NCI-H2107 treated with DMSO at 0.1 percent for 48 hours (cell line): ENCODE measurements at regions not wholly inside any gene's neighbourhood (a gene's known extent, or its start where the extent isn't known, plus 50 kb on each side); places are given as distances from the start of the nearest gene placed in this dataset.
A peak's percentile ranks its signal among the peaks of the same experiment; 100 is the strongest.

ENCODE experiments used
- DNase-seq: peaks from one replicate; lab custom pipeline; 2025; ENCODE audit not compliant: unreplicated experiment; lab: John Stamatoyannopoulos, UW

DNA sequence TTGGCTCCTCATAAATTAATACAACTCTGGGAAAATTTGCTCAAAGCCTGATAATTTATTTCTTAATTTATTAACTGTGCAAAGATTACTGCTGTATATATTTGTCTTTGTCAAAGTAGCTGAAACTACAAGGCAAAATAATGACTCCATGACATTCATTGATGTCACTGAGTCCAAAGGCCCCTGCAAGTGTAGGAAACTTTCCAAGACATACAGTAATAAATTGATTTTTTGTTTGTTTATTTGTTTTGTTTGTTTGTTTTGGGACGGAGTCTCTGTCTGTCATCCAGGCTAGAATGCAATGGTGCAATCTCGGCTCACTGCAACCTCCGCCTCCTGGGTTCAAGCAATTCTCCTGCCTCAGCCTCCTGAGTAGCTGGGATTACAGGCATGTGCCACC lies 96.8 kb upstream of the LPP start:
- no peak for DNase-seq

DNA sequence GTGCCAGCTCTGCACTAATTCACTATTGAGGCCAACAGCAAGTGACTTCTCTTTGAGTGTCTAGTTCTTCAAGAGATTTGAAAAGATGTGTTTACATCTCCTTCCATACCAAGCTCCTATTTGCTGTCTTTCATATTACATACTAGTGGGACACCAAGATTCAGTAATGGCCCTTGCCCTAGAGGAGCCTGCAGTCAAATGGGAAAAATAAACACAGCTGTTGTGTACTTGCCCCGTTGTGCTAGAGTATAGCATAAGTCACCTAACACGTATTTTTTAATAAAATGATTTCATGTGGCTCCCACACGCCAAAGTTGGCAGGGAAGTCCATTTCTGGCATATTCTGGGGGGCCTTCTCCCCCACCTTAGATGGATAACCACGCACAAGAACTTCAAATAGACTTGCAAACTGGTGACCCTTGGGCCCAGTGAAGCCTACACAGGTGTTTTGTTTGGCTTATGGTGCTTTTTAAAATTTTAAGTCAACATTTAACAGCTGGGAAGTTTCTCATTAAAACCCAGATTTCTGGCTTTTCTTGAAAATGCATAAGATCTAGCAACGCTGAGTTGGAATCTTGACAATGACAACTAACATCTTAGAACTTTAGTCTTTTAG lies 95.3 kb upstream of the LPP start:
- DNase-seq: no peak

DNA sequence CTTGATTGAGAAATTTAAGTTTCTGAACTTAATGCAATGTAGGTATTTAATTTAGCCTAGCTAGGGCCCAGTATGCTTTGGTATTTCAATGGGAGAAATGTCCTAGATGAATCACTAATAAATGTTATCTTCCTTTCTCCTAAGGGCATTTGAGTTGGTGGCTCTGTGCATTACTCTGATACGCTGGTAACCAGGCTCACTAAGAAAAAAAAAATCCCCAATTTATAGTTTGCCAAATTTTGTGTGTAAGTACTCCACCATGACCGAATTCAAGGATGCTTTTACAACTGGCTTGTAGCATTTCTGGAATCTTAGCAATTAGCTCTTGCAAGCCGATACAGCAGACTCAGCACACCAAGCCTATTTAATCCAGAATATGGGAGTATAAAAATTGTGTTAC lies 94.6 kb upstream of the LPP start:
- no peak for DNase-seq

DNA sequence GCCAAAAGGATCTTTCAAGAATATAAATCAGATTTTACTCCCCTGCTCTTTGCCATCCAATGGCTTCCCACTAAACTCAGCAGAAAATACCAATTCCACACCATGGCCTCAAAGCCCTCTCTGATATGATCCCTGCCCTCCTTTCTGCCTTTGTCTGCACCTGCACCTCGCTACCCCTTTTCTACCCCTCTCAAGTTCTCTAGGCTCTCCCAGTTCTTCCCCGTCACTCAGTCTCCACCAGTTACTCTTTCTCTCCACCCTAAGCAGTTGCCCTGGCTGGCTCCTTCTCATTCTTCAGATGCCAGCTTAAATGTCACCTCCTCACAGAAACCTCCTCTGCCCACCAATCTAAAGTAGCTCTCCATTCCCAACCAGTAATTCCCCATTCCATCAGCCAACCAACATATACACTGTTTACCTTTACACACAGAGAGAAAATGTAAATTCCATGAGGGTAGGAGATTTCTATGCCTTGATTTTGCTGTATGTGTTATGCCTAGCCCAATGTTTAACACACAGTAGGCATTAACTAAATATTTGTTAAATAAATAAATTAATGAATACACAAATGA lies 93.6 kb upstream of the LPP start:
- DNase-seq: no peak

DNA sequence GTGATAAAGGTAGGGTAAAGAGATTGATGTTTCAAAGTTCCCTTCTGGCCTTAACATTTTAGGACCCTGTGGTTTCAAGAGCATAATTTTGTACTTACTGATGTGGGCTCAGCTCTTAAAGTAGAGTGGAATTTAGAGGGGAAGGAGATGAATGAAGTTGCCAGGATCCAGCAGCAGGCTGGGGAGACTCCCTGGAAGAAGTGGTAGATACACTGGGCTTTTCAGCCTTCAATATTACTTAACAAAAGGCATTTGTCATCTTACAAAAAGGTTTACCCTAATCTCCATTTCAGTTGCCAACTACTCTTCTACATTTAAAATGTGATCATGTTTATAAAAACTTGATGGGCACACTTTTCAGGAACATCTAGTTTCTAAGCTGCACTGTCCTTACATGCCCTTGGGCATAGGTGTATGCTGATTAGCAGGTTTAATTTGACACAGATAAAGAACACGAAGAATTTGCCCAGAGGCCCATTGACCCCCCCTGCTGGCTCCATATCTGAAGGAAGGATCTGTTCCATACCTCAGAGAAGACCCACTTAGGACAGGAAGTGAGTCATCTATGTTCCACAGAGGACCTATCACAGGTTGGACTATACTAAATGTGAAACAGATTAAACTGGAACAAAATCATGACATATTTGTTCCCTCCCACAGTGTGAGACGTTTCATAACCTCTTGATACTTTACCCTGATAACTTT lies 93.0 kb upstream of the LPP start:
- DNase-seq: no peak

DNA sequence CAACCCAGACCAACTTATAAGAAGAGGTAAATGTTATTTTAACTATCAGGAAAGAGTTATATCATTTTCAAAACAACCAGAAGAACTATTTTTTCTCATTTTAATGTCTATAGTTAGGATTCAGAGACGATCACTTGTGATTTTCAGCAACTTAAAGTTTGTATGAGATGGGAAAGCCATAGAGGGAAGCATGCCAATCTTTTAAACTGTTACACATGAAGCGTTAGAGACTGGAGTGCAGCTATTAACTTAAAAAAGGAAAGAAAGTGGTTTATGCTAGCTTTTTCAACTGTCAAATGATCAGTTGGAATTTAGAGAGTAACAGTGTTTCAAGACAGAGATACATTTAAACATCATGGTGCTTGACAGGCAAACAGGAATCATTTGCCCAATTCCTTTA lies 91.7 kb upstream of the LPP start:
- DNase-seq: no peak

DNA sequence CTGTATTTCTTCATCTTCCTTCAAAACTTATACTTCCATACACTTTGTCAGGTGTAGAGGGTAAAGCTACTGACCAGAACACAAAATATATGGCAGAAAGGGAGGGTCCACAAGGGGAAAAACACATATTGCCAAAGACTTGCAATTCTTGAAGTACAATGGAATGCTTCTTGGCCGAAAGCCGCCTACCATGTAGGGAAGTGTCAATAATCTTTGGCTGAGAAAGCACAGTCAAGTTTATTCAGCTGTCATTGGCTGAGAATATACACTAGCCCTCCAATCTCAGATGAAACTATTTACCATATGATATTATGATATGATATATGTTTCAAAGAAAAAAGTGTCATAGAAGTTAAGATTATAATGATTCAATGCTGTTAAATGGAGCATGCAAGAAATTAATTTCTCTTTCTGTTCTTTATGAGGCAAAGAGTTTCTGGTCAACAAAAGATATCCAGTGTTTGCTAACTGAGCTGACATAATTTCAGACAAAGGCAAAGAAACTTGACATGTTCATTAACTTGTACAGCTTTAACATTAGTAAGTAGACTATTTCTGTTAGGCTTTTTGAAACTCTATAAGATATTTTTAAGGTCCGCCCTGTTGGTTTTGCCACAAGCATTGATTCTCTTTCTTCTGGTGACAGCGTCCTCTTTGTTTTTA lies 89.0 kb upstream of the LPP start:
- no peak for DNase-seq

DNA sequence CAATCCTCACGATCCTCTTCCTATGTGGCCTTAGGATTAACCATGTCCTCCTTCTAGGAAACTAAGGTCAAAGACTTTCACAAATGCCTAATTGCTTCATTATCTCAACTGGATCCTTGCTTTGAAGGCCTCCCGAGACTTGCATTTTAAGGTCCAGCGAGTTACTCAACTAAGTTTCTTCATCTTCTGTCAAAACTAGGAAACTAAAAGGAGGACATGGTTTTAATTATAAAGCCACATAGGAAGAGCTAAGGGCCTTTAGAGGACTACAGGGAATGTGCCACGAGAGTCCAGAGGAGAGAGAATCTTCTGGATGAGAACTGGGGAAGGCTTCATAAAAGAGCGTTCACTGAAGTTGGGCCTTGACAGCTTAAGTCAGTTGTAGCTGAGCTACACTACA lies 87.8 kb upstream of the LPP start:
- no peak for DNase-seq

DNA sequence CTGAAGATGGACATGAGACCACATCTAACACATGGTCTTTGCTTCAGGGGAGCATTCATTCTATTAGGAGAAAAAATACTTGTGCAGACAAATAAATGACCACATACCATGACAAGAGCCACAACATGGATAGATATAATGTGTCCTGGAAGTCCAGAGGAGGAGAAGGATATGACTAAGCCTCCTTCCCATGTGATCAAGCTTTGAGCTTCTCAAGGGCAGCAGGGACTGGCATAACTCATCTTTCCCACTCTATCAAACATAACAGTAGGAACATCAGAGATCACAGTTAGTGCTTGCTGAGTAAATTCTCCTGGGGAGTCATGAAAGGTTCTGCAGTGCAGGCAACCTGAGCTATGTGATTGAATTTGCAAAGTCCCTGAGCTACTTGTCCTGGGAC lies 86.0 kb upstream of the LPP start:
- no peak for DNase-seq

DNA sequence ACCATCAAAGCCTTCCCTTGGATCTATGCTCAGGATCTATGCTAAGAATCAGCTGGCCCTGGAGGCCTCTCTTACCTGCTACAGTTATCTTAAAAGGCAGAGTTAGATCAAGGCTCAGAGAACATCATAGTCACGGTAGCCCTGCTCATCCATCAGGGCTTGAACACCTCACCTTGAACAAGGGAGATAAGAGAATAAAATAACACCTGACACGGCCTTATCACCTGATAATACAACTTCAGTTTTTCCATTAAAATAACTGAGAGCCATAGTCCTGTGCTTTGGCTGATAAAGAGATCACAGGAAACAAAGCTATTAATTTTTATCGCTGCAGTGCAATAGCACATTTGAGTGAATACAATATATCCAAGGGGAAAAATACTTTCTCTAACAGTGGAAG lies 85.6 kb upstream of the LPP start:
- no peak for DNase-seq

DNA sequence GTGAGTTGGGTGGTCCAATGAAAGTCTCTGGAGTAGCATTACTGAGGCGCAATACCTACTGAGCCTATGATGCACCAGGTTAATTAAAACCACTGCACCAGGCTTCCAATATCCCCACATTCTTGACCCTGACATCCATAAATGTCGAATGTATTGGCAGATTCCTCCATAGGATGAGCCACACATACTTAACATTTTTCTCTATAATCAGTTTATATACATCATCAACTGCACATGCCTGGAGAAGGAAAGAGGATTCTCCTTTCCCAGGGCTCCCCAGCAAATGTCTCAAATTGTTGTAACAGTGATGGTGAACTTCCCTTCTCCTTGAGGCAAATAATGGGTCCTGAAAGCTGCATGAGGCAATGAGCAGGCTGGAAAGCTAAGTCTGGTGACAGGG lies 82.3 kb upstream of the LPP start:
- DNase-seq: no peak

DNA sequence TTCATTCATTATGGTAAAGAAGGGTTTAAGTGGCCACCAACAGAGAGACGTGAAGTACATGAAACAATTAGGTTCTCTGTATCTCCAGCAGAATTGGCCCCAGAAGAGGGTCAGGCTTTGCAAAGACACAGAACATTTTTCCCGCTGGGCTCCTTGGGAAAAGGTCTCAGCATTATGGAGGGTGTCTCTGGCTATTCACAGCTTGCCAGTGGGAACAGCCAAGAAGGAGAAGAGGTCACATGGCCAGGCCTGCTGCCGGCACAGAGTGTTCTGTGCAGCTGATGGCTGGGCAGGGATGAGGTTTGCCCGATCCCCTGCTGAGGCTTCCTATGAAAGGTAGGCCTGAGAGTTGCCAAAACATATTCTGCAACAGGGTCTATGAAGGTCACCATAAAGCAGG lies 77.8 kb upstream of the LPP start:
- no peak for DNase-seq

DNA sequence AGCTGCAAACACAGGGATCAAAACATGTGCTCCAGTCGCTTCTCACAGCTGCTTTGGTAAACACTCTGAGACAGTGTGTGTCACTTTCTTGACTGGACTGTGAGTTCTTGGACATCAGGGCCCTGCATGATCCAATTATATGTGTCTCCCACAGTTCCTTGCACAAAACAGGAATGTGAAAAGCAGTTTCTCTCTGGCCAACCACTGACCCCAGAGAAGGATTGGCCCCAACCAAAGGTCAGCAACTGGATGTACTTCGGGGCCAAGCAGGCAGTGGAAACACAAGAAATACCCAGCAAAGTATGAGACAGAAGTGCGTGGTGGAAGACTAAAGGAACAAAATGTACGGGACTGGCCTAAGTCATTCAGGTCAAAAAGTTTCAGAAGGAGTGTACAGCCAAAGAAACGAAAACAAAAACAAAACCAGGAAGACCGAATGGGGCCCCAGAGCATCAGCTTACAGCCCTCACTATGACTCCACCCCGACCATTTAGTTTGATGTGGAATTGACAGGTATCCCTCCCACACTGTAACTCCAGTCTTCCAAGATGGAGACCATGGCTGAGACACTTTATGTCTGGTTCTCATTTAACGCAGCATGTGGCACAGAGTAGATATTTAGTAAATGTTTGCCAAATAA lies 76.7 kb upstream of the LPP start:
- no peak for DNase-seq

DNA sequence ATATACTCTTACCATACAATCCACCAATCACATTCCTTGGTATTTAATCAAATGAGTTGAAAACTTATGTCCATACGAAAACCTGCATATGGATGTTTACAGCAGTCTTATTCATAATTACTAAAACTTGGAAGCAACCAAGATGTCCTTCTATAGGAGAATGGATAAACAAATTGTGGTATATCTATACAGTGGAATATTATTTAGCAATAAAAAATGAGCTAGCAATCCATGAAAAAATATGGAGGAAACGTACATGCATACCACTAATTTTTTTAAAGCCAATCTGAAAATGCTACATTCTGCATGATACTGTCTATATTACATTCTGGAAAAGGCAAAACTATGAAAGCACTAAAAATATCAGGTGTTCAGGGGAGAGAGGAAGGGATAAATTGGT lies 73.9 kb upstream of the LPP start:
- no peak for DNase-seq

DNA sequence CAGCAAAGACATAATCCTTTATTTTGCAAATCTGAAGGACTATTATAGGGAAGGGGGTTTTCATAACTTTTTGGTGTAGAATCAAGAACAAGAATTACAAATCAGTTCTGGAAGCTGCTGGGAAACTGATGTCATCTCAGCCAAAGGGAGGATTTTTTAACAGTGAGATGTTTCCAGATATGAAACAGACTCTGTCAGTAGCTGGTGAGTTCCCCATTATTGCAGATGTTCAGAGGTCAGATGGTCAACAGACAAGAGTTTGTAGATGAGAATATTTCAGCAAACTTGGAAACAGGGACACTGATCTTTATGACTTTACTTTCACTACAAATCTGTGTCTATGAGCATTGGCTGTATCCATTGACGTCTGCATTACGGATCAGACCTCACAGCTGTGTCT lies 71.9 kb upstream of the LPP start:
- DNase-seq: no peak

DNA sequence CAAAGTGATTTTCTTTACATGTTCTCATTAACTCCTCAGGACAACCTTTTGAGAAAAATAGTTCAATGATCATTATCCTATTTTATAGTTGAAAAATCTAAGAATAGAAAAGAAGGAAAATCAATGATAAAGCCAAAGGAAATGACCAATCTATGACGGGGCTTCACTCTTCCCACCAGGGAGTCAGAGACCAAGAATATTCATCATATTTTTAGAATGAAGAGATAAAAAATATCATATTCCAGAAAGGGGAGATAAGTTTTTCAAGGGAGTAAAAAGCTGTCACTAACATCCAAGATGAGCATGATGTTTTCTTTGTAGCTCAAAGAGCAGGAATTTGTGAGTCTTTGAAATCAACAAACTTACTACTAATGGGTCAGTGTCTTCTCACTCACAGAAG lies 71.5 kb upstream of the LPP start:
- no peak for DNase-seq

DNA sequence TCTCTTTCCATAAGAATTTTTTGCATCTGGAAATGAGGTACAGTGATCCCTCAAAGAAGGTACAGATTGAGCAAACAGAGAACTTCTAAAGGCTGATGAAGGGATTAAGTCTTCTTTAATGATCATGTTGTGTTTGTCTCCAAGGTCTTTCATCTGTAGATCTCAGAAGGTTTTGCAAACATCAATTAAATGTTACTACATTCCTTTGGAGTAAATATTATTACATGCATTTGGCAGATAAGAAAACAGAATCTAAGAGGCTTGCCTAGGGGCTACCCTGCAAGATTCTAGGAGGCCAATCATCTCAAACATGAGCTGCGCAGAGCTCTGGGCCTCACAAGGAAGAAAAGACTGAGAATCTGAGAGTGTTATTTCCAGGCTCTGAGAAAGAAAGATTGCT lies 70.9 kb upstream of the LPP start:
- DNase-seq: no peak

DNA sequence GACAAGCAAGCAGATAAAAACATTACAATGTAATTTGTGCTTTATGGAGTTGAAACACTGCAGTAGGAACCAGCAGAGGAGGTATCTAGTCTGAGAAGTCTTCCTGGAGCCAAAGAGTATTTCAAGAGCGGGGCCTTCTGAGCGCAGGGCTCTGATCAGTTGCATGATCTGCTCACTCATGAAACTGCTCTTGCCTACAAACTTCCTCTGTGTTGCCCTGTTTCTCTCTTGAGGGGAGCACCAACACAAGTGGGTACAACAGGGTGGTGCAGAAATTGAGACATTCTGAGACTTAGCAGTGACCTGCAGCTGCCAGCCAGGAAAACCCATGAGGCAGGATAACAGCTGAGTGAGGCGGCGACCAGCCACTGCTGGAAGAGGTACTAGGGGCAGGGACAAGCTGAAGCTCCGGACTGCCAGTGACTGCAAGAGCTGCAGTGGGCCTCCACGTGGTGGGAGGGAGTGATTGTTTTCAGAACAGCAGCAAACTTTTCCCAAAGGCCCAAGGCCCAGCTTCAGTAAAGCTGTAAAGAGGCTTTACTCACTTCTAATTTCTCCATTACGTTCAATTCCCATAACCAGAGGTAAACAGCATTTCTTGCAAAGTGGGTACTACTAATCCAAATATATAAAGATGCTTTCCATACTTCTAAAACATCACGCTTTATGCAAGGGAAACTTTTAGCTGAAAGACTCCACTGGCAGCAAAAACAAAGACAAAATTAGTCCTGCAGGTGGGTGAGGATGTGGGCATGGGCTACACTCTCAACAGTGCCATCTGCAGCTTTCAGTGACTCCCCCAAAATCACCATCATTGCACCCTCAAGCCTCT lies 69.0 kb upstream of the LPP start:
- DNase-seq: no peak

DNA sequence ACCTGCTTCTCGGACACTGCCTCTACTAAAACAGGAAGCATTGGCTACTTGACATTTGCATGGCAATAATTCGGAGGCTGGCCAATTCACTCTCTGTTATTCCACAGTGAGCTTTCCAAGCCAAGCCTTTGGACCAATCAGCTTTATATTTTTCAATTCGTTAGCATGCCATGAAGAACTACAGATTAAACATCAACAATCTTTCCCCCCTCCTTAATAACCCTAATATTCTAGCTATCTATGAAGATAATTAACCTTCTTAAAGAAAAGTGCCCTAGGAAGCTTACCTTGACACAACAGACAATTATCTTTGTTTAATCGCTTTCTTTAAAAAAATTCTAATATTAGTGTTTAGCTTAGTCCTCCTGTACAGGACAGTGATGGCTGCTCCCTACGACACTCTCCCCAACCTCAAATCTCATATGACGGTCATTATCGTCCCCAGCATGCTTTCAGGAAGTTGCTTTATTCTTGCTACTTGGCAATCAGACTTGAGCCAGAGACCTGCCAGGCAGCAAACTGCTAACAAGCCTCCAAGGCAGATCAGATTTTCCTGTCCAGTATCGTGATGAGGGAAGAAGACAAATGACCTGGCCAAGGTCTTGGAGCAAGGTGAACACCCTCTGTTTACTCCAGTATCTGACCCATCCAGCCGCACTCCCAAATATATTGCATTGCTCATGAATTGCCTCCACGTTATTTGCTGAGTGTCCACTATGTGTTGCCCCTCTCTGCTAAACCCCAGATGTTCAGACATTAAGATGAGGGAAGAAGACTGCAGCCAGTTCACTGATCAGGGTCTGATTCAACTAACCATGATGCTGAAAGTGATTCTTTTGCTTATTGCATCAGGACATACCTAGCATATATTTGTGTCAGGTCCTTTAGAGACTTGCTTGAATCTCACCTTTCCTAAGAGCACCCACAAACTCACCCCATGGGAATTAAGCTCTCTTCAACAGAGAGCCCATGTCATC lies 68.1 kb upstream of the LPP start:
- peak; percentile 27 for DNase-seq
